Karpas-422 (cell line): ENCODE measurements at regions not wholly inside any gene's neighbourhood (a gene's known extent, or its start where the extent isn't known, plus 50 kb on each side); places are given as distances from the start of the nearest gene placed in this dataset.
A peak's percentile ranks its signal among the peaks of the same experiment; 100 is the strongest.

Source experiments
- DNase-seq: peaks from one replicate; pipeline ENCODE4 v3.0.0-alpha.2; 2015
- H2AFZ ChIP-seq: fragments of 200-600 bp; sonication (generic); 2 replicates; pipeline ENCODE4 v1.6.1; 2014; ENCODE audit warnings: antibody characterized with exemption, low read length, mixed read lengths
- H3K27ac ChIP-seq: fragments of 200-600 bp; sonication (generic); 2 replicates; pipeline ENCODE4 v1.5.1; 2014; ENCODE audit warnings: mild to moderate bottlenecking, low read length, moderate library complexity
- H3K27me3 ChIP-seq: fragments of 200-600 bp; sonication (generic); 2 replicates; pipeline ENCODE4 v1.6.1; 2014; ENCODE audit warnings: low read length, mixed read lengths
- H3K36me3 ChIP-seq: fragments of 200-600 bp; sonication (generic); 2 replicates; pipeline ENCODE4 v1.6.1; 2014; ENCODE audit warnings: low read length, mixed read lengths; ENCODE audit not compliant: insufficient read depth
- H3K4me1 ChIP-seq: fragments of 200-600 bp; sonication (generic); 2 replicates; pipeline ENCODE4 v1.6.1; 2014; ENCODE audit warnings: mild to moderate bottlenecking, low read length, mixed read lengths
- H3K4me2 ChIP-seq: fragments of 200-600 bp; sonication (generic); 2 replicates; pipeline ENCODE4 v1.6.1; 2014; ENCODE audit warnings: low read length, low read depth, mild to moderate bottlenecking; ENCODE audit not compliant: poor library complexity, severe bottlenecking
- H3K4me3 ChIP-seq: fragments of 200-600 bp; sonication (generic); 2 replicates; pipeline ENCODE4 v1.5.1; 2014; ENCODE audit warnings: mild to moderate bottlenecking, antibody characterized with exemption, low read length, mixed read lengths
- H3K79me2 ChIP-seq: fragments of 200-600 bp; sonication (generic); 2 replicates; pipeline ENCODE4 v1.6.1; 2014; ENCODE audit warnings: mild to moderate bottlenecking, low read length, mixed read lengths
- H3K9ac ChIP-seq: fragments of 200-600 bp; sonication (generic); 2 replicates; pipeline ENCODE4 v1.6.0; 2014; ENCODE audit warnings: low read length
- H3K9me2 ChIP-seq: fragments of 200-600 bp; sonication (generic), shearing (Covaris generic); replicated peaks from 2 replicates; pipeline ENCODE4 v1.6.0; 2014; ENCODE audit warnings: mild to moderate bottlenecking, low read length, moderate library complexity; ENCODE audit not compliant: insufficient read depth
- H3K9me3 ChIP-seq: fragments of 300-700, 200-600 bp; sonication (generic); 2 replicates; pipeline ENCODE4 v1.6.1; 2014; ENCODE audit warnings: low read length, mixed read lengths
- H4K20me1 ChIP-seq: fragments of 200-600 bp; sonication (generic); 2 replicates; pipeline ENCODE4 v1.6.1; 2014; ENCODE audit warnings: mild to moderate bottlenecking, antibody characterized with exemption, low read length, low read depth; ENCODE audit not compliant: insufficient read depth

DNA sequence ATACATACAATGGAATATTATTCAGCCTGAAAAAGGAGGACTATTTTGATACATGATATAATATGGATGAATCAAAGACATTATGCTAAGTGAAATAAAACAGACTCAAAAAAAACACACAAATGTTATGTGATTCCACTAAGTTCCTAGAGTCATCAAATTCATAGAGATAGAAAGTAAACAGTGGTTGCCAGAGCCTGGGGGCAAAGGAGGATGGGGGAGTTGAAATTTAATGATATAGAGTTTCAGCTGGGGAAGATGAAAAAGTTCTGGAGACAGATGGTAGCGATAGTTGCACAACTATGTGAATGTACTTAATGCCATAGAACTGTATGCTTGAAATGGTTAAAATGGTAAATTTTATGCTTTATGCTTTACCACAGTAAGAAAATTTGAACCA is 119.7 kb downstream of the METTL4 start:
- Histone ChIP-seq H3K4me2 (no peak overlapping the region), H3K79me2 (no peaks in the 10 kb centered on the region), H3K36me3 (no peaks in the 10 kb centered on the region), H3K4me3 (no peak overlapping the region), H3K27ac (no peak overlapping the region), H3K9me3 (no peaks in the 10 kb centered on the region), H3K27me3 (peaks cover 3% of the 10 kb centered on the region; the same call in 1 of the 2 replicates), H4K20me1 (no peaks in the 10 kb centered on the region), H3K9me2 (no peaks in the 10 kb centered on the region), H3K4me1 (0 out of 2 replicates have a peak, but pooled peaks cover 3% of the 10 kb centered on the region), H3K9ac (no peak overlapping the region), H2AFZ (no peak overlapping the region)
- DNase-seq, result no peak

DNA sequence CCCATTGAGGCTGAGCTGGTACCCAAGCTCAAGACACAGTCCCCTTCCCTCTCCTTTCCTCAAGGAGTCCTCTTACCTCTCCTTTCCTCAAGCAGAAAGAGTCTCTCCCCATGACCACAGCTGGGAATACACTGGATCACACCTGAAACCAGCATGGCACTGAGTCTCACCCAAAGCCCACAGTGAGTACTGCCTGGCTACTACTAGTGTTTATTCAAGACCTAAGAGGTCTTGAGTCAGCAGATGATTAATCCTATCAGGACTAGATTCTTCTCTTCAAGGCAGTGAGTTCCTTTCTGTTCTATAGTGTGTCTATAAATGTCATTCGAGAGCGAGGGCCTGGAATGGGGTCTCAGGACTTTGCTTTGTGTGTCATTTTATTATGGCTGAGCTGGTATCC is 111.4 kb downstream of the METTL4 start:
- no peak overlapping the region for H3K4me3 ChIP-seq
- no peak overlapping the region for H3K4me2 ChIP-seq
- H3K4me1 ChIP-seq, result no peaks in the 10 kb centered on the region
- H3K27ac ChIP-seq, result no peak overlapping the region
- DNase-seq, result no peak
- H3K36me3 ChIP-seq, result no peaks in the 10 kb centered on the region
- no peak overlapping the region for H3K9ac ChIP-seq
- H3K9me3 ChIP-seq, result no peaks in the 10 kb centered on the region
- no peak overlapping the region for H2AFZ ChIP-seq
- H3K27me3 ChIP-seq, result no peaks in the 10 kb centered on the region
- no peaks in the 10 kb centered on the region for H3K79me2 ChIP-seq
- H3K9me2 ChIP-seq, result no peaks in the 10 kb centered on the region
- no peaks in the 10 kb centered on the region for H4K20me1 ChIP-seq

DNA sequence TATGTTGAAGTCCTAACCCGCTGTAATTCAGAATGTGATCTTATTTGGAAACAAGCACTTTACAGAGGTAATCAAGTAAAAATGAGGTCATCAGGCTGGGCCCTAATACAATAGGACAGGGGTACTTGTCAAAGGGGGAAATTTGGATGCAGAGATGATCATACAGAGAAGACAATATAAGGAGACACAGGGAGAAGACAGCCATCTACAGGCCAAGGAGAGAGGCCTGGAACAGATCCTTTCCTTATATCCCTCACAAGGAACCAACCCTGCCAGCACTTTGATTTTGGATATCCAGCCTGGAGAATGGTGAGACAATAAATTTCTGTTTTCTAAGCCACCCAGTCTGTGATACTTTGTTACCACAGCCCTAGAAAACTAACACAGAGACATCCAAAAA is 104.3 kb downstream of the METTL4 start:
- Histone ChIP-seq H2AFZ (no peak overlapping the region), H3K79me2 (no peaks in the 10 kb centered on the region)
- DNase-seq, result no peak

DNA sequence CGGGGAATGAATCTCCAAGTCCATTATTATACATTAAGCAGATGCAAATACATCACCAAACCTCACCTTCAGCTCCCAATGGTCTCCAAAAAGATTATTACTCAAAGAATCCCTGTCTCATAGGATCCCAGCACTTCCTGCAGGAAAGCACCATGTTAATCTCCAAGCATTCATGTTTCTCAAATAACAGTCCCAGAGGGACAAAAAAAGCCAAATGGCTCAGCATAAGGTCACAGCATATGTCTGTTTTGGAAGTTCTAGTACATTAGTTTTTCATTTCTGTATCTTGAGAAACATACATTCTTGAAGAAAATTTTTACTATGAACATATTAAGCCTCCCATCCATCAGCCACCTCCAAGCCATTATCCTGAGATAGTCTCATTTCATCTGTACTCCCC is 103.3 kb downstream of the METTL4 start:
- no peaks in the 10 kb centered on the region for H3K4me1 ChIP-seq
- H3K9ac ChIP-seq, result no peak overlapping the region

More for the DNA sequence above, 104.3 kb downstream of the METTL4 start:
- Histone ChIP-seq H3K4me1 (no peaks in the 10 kb centered on the region), H3K9me3 (no peaks in the 10 kb centered on the region), H3K4me2 (no peak overlapping the region), H3K9ac (no peak overlapping the region), H3K27ac (no peak overlapping the region), H3K4me3 (no peak overlapping the region), H3K9me2 (no peaks in the 10 kb centered on the region), H4K20me1 (no peaks in the 10 kb centered on the region), H3K36me3 (no peaks in the 10 kb centered on the region), H3K27me3 (no peaks in the 10 kb centered on the region)

DNA sequence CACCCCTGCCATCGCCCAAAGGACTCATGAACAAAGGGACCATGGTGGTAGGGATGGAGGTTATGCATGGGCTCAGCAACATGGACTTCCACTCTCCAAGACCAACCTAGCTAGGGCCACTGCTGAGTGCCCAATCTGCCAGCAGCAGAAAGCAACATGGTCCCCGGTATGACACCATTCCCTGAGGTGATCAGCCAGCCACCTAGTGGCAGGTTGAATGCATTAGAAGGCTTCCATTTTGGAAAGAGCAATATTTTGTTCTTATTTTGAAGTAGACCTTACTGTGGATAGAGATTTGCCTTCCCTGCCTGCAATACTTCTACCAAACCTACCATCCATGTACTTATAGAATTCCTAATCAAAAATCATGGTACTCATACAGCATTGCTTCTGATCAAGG is 99.8 kb downstream of the METTL4 start:
- Histone ChIP-seq H3K36me3 (no peaks in the 10 kb centered on the region), H3K79me2 (no peaks in the 10 kb centered on the region), H4K20me1 (no peaks in the 10 kb centered on the region), H3K27me3 (no peaks in the 10 kb centered on the region), H3K27ac (no peak overlapping the region), H3K4me2 (no peak overlapping the region), H3K4me1 (no peaks in the 10 kb centered on the region), H3K9me2 (no peaks in the 10 kb centered on the region), H3K4me3 (no peak overlapping the region), H3K9ac (no peak overlapping the region), H3K9me3 (no peaks in the 10 kb centered on the region), H2AFZ (no peak overlapping the region)
- DNase-seq, result peak; percentile 60

More for the DNA sequence above, 103.3 kb downstream of the METTL4 start:
- H3K4me3 ChIP-seq, result no peak overlapping the region
- H3K9me3 ChIP-seq, result no peaks in the 10 kb centered on the region
- H3K9me2 ChIP-seq, result no peaks in the 10 kb centered on the region
- H3K27ac ChIP-seq, result no peak overlapping the region
- H3K36me3 ChIP-seq, result no peaks in the 10 kb centered on the region
- no peaks in the 10 kb centered on the region for H4K20me1 ChIP-seq
- H3K79me2 ChIP-seq, result no peaks in the 10 kb centered on the region
- DNase-seq, result no peak
- no peak overlapping the region for H3K4me2 ChIP-seq
- no peak overlapping the region for H2AFZ ChIP-seq
- no peaks in the 10 kb centered on the region for H3K27me3 ChIP-seq

DNA sequence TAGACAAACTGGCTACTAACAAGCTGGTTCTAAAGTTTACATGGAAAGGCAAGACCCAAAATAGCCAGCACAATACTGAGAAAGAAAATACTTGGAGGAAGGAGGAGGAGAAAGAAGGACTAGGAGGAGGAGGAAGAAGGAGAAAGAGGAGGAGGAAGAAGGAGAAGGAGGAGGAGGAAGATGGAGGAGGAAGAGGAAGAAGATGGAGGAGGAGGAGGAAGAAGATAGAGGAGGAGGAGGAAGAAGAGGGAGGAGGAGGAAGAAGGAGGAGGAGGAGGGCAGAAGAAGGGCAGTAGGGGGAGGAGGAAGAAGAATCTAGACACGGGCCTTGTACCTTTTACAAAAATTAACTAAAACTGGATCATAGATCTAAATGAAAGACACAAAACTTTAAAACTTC is 92.6 kb downstream of the METTL4 start:
- H3K9me3 ChIP-seq, result no peaks in the 10 kb centered on the region
- no peaks in the 10 kb centered on the region for H4K20me1 ChIP-seq
- no peaks in the 10 kb centered on the region for H3K79me2 ChIP-seq
- H2AFZ ChIP-seq, result no peak overlapping the region
- H3K9me2 ChIP-seq, result no peaks in the 10 kb centered on the region
- no peak overlapping the region for H3K27ac ChIP-seq
- no peaks in the 10 kb centered on the region for H3K36me3 ChIP-seq
- H3K4me1 ChIP-seq, result no peaks in the 10 kb centered on the region
- H3K9ac ChIP-seq, result no peak overlapping the region
- no peaks in the 10 kb centered on the region for H3K27me3 ChIP-seq
- H3K4me3 ChIP-seq, result no peak overlapping the region
- DNase-seq, result no peak
- H3K4me2 ChIP-seq, result no peak overlapping the region

DNA sequence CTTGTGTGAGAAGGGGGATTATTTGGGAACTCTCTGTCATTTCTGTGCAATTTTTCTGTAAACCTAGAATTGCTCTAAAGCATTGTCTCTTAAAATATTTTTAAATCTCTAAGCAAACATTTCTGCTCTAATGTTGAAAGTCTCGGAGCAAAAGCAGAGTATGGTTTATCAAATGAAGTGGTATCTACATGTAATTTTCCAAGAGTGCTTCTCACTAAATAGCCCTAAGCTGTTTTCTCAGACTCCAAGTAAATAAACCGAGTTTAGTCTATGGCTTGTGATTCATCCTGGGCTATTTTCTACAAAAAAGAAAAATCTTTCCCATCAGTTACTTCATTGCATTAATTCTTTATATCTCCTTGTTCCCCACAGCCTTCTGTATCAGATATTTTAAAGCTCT is 90.8 kb downstream of the METTL4 start:
- H3K27ac ChIP-seq, result no peak overlapping the region
- H2AFZ ChIP-seq, result no peak overlapping the region
- DNase-seq, result no peak
- no peaks in the 10 kb centered on the region for H3K9me2 ChIP-seq
- H3K9ac ChIP-seq, result no peak overlapping the region
- H3K4me1 ChIP-seq, result no peaks in the 10 kb centered on the region
- H3K4me2 ChIP-seq, result no peak overlapping the region
- H3K9me3 ChIP-seq, result no peaks in the 10 kb centered on the region
- no peak overlapping the region for H3K4me3 ChIP-seq
- H3K36me3 ChIP-seq, result no peaks in the 10 kb centered on the region
- no peaks in the 10 kb centered on the region for H3K27me3 ChIP-seq
- H3K79me2 ChIP-seq, result no peaks in the 10 kb centered on the region
- no peaks in the 10 kb centered on the region for H4K20me1 ChIP-seq

DNA sequence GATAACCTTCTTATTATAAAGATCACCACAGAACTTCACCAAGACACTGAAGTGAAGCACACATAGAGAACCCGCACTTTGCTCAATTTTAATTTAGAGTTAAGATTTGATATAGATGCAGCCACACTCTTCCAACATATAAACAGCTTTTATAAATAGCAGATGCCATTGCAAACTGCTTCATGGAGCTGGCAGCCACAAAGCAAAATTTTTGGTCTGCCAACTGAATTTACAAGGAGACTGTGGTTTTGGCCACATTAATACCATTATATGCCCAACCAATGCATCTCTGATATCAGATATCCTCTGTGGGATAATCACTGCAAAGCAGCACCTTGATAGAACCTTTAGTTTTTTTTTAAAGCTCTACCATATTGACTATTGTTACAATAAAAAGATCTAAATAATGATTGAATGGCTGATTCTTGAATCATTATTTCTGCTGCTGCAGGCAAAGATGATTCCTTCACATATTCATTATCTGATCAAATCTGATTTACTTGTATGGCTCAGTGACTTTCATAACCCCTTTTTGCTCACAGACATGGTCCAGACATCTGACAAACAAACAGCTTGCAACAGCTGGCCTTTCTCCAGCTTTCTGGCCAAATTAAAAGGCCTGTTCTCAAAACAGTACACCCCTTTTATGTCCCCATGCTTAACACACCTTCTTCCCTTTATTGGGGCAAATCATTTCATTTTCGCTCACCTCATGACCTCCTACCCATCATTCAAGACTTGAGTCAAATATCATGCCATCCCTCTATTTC is 88.4 kb downstream of the METTL4 start:
- Histone ChIP-seq H3K36me3 (no peaks in the 10 kb centered on the region), H3K27ac (no peak overlapping the region), H3K27me3 (no peaks in the 10 kb centered on the region), H3K4me1 (no peaks in the 10 kb centered on the region), H3K4me2 (no peak overlapping the region), H3K4me3 (no peak overlapping the region), H3K79me2 (no peaks in the 10 kb centered on the region), H3K9ac (no peak overlapping the region), H3K9me3 (no peaks in the 10 kb centered on the region), H2AFZ (no peak overlapping the region), H4K20me1 (no peaks in the 10 kb centered on the region), H3K9me2 (no peaks in the 10 kb centered on the region)
- DNase-seq, result no peak
